ENCODE measurements at regions not wholly inside any gene's neighbourhood (a gene's known extent, or its start where the extent isn't known, plus 50 kb on each side); places are given as distances from the start of the nearest gene placed in this dataset.
A peak's percentile ranks its signal among the peaks of the same experiment; 100 is the strongest.

GRCh38 chr9:80078826-80079225, 507.1 kb downstream of the TLE4 start:
- no peak for DNase-seq

- no peak for DNase-seq
These were observed 505.3 kb downstream of the TLE4 start for GRCh38 chr9:80077059-80077458.

- no peak for DNase-seq
These were observed 504.4 kb downstream of the TLE4 start for GRCh38 chr9:80076162-80076561.

- no peak for DNase-seq
These were observed 502.7 kb downstream of the TLE4 start for GRCh38 chr9:80074439-80074838.

GRCh38 chr9:80072451-80072850, 500.7 kb downstream of the TLE4 start:
- peak; percentile 61 for DNase-seq

- no peak for DNase-seq
These were observed 498.4 kb downstream of the TLE4 start for GRCh38 chr9:80070071-80070742.

GRCh38 chr9:80066931-80067330, 495.2 kb downstream of the TLE4 start:
- no peak for DNase-seq

GRCh38 chr9:80062567-80062966, 490.8 kb downstream of the TLE4 start:
- no peak for DNase-seq

- no peak for DNase-seq
These were observed 490.2 kb downstream of the TLE4 start for GRCh38 chr9:80061940-80062339.

- DNase-seq = no peak
These were observed 489.3 kb downstream of the TLE4 start for GRCh38 chr9:80061096-80061495.

GRCh38 chr9:80059979-80060378, 488.2 kb downstream of the TLE4 start:
- DNase-seq = no peak

- no peak for DNase-seq
These were observed 487.4 kb downstream of the TLE4 start for GRCh38 chr9:80059191-80059590.

- no peak for DNase-seq
These were observed 481.1 kb downstream of the TLE4 start for GRCh38 chr9:80052830-80053229.

GRCh38 chr9:80049096-80049782, 477.5 kb downstream of the TLE4 start:
- DNase-seq = no peak

- no peak for DNase-seq
These were observed 474.7 kb downstream of the TLE4 start for GRCh38 chr9:80046481-80046880.

GRCh38 chr9:80041821-80042220, 470.1 kb downstream of the TLE4 start:
- DNase-seq = no peak

- peak; percentile 17 for DNase-seq
These were observed 468.7 kb downstream of the TLE4 start for GRCh38 chr9:80040457-80040856.

- DNase-seq = no peak
These were observed 459.0 kb downstream of the TLE4 start for GRCh38 chr9:80030801-80031200.

GRCh38 chr9:80028501-80028900, 456.7 kb downstream of the TLE4 start:
- no peak for DNase-seq

- no peak for DNase-seq
These were observed 454.2 kb downstream of the TLE4 start for GRCh38 chr9:80025796-80026520.

GRCh38 chr9:80025131-80025530, 453.4 kb downstream of the TLE4 start:
- no peak for DNase-seq

- no peak for DNase-seq
These were observed 448.8 kb downstream of the TLE4 start for GRCh38 chr9:80020530-80020929.

- no peak for DNase-seq
These were observed 448.3 kb downstream of the TLE4 start for GRCh38 chr9:80020056-80020455.

GRCh38 chr9:80013891-80014290, 442.1 kb downstream of the TLE4 start:
- DNase-seq = no peak
